ENCODE measurements at regions not wholly inside any gene's neighbourhood (a gene's known extent, or its start where the extent isn't known, plus 50 kb on each side); places are given as distances from the start of the nearest gene placed in this dataset.

DNA sequence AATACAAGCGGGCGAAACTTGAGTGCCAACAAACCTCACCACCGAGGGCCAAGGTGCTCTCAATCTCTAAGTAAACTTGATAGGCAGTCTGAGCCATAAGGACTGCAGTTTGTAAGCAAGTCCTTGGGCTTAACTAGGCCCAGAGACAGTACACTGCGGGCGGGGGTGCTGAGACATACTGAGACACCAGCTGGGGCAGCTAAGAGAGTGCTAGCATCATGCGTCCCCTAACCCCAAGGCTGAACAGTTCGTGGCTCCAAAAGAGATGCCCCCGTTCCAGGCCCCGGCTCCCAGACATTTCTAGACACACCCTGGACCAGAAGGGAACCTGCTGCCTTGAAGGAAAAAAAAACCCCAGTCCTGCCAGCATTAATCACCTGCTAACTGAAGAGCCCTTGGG, 126.8 kb upstream of the PRDX4 start:
- no peak for DNase-seq

DNA sequence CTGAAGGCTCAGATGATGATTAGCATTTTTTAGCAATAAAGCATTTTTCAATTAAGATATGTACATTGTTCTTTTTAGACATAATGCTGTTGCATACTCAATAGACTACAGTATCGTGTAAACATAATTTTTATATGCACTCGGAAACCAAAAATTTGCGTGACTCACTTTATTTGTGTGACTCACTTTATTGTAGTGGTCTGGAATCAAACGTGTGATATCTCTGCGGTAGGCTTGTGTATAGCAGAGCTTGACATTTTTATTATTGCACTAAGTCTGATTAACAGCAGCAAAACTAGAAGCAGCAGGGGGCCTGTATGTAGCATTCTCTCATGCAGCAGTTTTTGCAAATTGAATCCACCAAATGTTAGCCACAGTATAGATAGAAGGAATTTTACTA, 119.1 kb upstream of the PRDX4 start:
- DNase-seq = no peak

DNA sequence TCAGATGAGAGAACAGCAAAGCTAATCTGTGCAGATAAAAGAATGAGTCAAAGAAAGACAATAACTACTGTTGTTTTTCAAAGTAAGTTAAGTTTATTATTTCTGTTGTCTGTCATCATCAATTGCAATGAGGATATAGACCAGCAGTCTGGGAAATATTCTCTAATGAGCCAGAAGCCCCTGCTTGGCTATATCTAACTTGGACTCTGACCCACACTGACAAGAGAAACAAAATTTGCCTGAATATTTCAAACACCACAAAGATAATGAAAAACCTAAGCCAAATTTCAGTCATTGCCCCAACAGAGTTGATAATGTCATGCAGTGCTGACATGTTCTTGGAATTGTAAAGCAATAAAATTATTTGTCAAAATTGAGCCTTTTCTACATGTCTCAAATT, 115.0 kb upstream of the PRDX4 start:
- no peak for DNase-seq

DNA sequence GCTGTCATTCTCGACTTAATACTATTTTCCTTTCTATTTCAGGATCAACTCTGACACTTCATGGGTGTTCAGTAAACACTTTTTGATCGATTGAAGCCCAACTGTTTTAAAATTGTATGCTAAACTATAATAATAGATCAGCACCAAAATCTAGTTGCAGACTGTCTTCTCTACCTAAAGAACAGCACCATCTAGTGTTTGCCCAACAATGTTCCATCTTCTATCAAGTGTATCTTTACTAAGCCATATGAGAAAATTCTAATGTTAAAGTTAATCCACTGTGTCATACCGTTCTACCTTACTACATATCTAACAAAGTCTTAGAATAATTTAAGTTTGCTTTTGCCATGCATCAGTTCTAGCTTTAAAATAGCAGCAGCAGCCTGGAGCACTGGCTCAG, 113.0 kb upstream of the PRDX4 start:
- no peak for DNase-seq

DNA sequence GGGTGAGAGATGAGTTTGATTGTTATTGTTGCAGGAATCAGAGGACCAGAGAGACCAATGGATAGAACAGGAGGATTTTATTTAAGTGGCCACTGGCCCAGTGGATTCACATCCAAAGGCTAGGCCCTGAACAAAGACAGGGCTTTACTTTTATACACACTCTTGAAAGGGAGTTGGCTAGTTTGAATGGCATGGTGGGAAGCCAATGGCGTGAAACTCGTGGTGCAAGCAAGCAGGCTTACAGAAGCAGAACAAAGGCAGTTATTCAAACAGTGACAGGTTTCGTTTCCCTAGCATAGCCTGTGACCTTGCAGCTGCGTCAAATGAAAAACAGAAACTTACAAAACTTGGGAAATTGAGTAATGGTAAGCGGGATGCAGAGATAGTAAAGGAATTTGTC, 110.2 kb upstream of the PRDX4 start:
- no peak for DNase-seq

- DNase-seq = no peak
Observed at GRCh38 chrX:23559975-23560374, 107.3 kb upstream of the PRDX4 start.

GRCh38 chrX:23570674-23571343, 96.5 kb upstream of the PRDX4 start:
- DNase-seq = no peak

- no peak for DNase-seq
Observed at GRCh38 chrX:23575281-23575680, 92.0 kb upstream of the PRDX4 start.

- DNase-seq = no peak
Observed at GRCh38 chrX:23578079-23578478, 89.2 kb upstream of the PRDX4 start.

DNA sequence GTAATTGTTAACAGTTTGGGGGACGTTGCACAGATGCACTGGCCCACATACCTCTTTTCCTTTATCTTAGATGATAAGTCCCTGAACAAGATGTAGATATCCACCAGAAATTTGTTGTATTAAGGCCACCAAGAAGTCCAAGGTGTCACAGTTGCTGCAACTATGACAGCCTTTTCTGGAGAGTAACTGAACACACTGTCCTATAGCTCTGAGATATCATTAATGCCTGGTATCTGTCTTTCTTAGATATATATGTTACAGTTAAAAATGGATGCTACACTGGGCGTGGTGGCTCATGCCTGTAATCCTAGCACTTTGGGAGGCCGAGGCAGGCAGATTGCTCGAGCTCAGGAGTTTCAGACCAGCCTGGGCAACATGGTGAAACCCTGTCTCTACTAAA, 77.8 kb upstream of the PRDX4 start:
- DNase-seq = no peak

DNA sequence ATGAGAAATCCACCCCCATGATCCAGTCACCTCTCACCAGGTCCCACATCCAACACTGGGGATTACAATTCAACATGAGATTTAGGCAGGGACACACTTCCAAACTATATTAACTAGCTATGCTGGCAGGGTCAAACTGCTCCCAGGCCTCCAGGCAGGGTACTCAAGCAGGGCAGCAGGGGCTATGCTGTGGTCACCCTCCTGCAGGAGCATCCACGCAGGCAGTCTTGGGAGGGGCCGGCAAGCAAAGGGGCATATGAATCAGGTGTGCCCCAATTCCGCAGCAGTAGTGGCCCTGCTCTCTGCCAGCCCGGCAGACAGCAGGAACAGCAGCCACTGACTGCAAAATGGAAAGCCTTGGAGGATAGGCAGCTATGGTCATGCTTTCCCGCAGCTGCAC, 74.6 kb upstream of the PRDX4 start:
- no peak for DNase-seq

GRCh38 chrX:23598575-23598974, 68.7 kb upstream of the PRDX4 start:
- DNase-seq = no peak

GRCh38 chrX:23603501-23603900, 63.8 kb upstream of the PRDX4 start:
- DNase-seq = no peak

GRCh38 chrX:23610495-23610894, 56.8 kb upstream of the PRDX4 start:
- DNase-seq = no peak

DNA sequence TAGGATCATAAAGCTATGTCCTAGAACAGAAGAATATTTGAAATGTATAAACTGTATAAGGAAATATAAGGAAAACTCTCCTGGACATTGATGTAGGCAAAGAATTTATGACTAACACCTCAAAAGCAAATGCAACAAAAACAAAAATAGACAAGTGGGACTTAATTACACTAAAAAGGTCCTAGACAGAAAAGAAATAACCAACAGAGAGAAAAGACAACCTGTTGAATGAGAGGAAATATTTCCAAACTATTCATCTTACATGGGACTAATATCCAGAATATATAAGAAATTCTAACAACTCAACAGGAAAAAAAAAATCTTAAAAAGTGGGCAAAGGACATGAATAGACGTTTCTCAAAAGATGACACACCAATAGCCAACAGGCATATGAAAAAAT, 54.4 kb upstream of the PRDX4 start:
- DNase-seq = no peak

DNA sequence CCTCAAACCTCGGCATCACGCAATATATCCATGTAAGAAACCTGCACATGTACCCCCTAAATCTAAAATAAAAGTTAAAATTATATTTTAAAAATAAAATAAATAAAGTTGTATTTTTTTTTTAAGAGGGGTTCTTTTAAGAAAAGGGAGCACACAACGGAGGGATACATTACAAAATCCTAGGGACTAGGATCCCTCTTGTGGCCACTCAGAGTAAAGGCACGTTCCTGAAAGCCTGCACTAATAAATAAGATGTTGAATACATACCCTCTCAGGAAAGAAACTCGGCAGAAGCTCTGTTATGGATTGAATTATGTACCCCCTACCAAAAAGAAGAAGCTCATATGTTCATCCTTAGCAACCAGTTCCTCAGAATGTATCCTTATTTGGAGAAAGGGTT, 50.9 kb upstream of the PRDX4 start:
- peak in 1 of 2 donors; percentile 5 for DNase-seq
